ENCODE measurements at regions not wholly inside any gene's neighbourhood (a gene's known extent, or its start where the extent isn't known, plus 50 kb on each side); places are given as distances from the start of the nearest gene placed in this dataset.

GRCh38 chr18:29397536-29397935 lies 1220.6 kb upstream of the CDH2 start:
- POLR2A ChIA-PET, result no interaction called here
- intact Hi-C loops (cut with micrococcal nuclease), result no loop called here
- H3K9me3 Mint-ChIP-seq (ENCODE audit: unreplicated experiment), result no peaks in the 10 kb centered on the region
- CTCF ChIA-PET, result no interaction called here
- DNase-seq (ENCODE audit: unreplicated experiment), result no peak
- H3K4me3 Mint-ChIP-seq (ENCODE audit: unreplicated experiment), result no peak overlapping the region
- BruUV-seq (replicated peaks), result no TSS peak
- H3K36me3 Mint-ChIP-seq (ENCODE audit: insufficient read depth, unreplicated experiment), result no peaks in the 10 kb centered on the region
- no peak overlapping the region for H3K27ac Mint-ChIP-seq (ENCODE audit: low read depth, unreplicated experiment)
- H3K27me3 Mint-ChIP-seq (ENCODE audit: insufficient read depth, unreplicated experiment), result no peaks in the 10 kb centered on the region
- no peak for TF ChIP-seq CTCF (IDR thresholded peaks at IDR 0.05; ENCODE audit: unreplicated experiment)
- H3K4me1 Mint-ChIP-seq (ENCODE audit: insufficient read depth, unreplicated experiment), result no peaks in the 10 kb centered on the region

- Mint-ChIP-seq H3K4me1 (ENCODE audit: insufficient read depth, unreplicated experiment) (peaks cover 9% of the 10 kb centered on the region), H3K27me3 (ENCODE audit: insufficient read depth, unreplicated experiment) (no peaks in the 10 kb centered on the region), H3K36me3 (ENCODE audit: insufficient read depth, unreplicated experiment) (no peaks in the 10 kb centered on the region), H3K9me3 (ENCODE audit: unreplicated experiment) (no peaks in the 10 kb centered on the region), H3K27ac (ENCODE audit: low read depth, unreplicated experiment) (no peak overlapping the region), H3K4me3 (ENCODE audit: unreplicated experiment) (no peak overlapping the region)
- no peak for DNase-seq (ENCODE audit: unreplicated experiment)
- BruUV-seq (replicated peaks), result no TSS peak
- intact Hi-C loops (cut with micrococcal nuclease), result no loop called here
- no peak for TF ChIP-seq CTCF (IDR thresholded peaks at IDR 0.05; ENCODE audit: unreplicated experiment)
- POLR2A ChIA-PET, result no interaction called here
- CTCF ChIA-PET, result interaction anchor here (1.6 kb wide), 1 partner anchor 15 kb away, joined by 5 read pairs; no protein-coding TSS in a partner anchor
Measured at GRCh38 chr18:29383311-29384273, 1206.7 kb upstream of the CDH2 start.

- H3K36me3 Mint-ChIP-seq (ENCODE audit: insufficient read depth, unreplicated experiment), result no peaks in the 10 kb centered on the region
- no peak overlapping the region for H3K4me3 Mint-ChIP-seq (ENCODE audit: unreplicated experiment)
- peaks cover 1% of the 10 kb centered on the region for H3K4me1 Mint-ChIP-seq (ENCODE audit: insufficient read depth, unreplicated experiment)
- intact Hi-C loops (cut with micrococcal nuclease), result no loop called here
- no peak overlapping the region for H3K27ac Mint-ChIP-seq (ENCODE audit: low read depth, unreplicated experiment)
- H3K9me3 Mint-ChIP-seq (ENCODE audit: unreplicated experiment), result peaks cover 5% of the 10 kb centered on the region
- ChIA-PET POLR2A (interaction anchor here (0.7 kb wide), 1 partner anchor 1267 kb away, joined by 3 read pairs; no protein-coding TSS in a partner anchor), CTCF (no interaction called here)
- no peaks in the 10 kb centered on the region for H3K27me3 Mint-ChIP-seq (ENCODE audit: insufficient read depth, unreplicated experiment)
- no TSS peak for BruUV-seq (replicated peaks)
- no peak for DNase-seq (ENCODE audit: unreplicated experiment)
- TF ChIP-seq CTCF (IDR thresholded peaks at IDR 0.05; ENCODE audit: unreplicated experiment), result no peak
Measured at GRCh38 chr18:29378651-29379136, 1201.8 kb upstream of the CDH2 start.

- no peak overlapping the region for H3K27ac Mint-ChIP-seq (ENCODE audit: low read depth, unreplicated experiment)
- POLR2A ChIA-PET, result no interaction called here
- no TSS peak for BruUV-seq (replicated peaks)
- H3K9me3 Mint-ChIP-seq (ENCODE audit: unreplicated experiment), result peaks cover 14% of the 10 kb centered on the region
- CTCF ChIA-PET, result interaction anchor here (0.5 kb wide), 1 partner anchor 207 kb away, joined by 3 read pairs; no protein-coding TSS in a partner anchor
- no peaks in the 10 kb centered on the region for H3K27me3 Mint-ChIP-seq (ENCODE audit: insufficient read depth, unreplicated experiment)
- H3K4me1 Mint-ChIP-seq (ENCODE audit: insufficient read depth, unreplicated experiment), result no peaks in the 10 kb centered on the region
- intact Hi-C loops (cut with micrococcal nuclease), result no loop called here
- TF ChIP-seq CTCF (IDR thresholded peaks at IDR 0.05; ENCODE audit: unreplicated experiment), result no peak
- no peaks in the 10 kb centered on the region for H3K36me3 Mint-ChIP-seq (ENCODE audit: insufficient read depth, unreplicated experiment)
- no peak overlapping the region for H3K4me3 Mint-ChIP-seq (ENCODE audit: unreplicated experiment)
- DNase-seq (ENCODE audit: unreplicated experiment), result no peak
Measured at GRCh38 chr18:29377346-29377745, 1200.4 kb upstream of the CDH2 start.

Data from MCF 10A (cell line).